ENCODE measurements at regions not wholly inside any gene's neighbourhood (a gene's known extent, or its start where the extent isn't known, plus 50 kb on each side); places are given as distances from the start of the nearest gene placed in this dataset.

- no peak overlapping the region for H3K4me3 ChIP-seq (ENCODE audit: low read depth, low read length, poor library complexity, severe bottlenecking)
- H3K9me2 ChIP-seq (ENCODE audit: insufficient read depth, low read length), result no peaks in the 10 kb centered on the region
- no peaks in the 10 kb centered on the region for H3K36me3 ChIP-seq (ENCODE audit: insufficient read depth, low read length)
- H3K4me1 ChIP-seq (ENCODE audit: insufficient read depth, low read length, poor library complexity, severe bottlenecking), result no peaks in the 10 kb centered on the region
- H4K20me1 ChIP-seq (ENCODE audit: insufficient read depth, low read length), result no peaks in the 10 kb centered on the region
- H2AFZ ChIP-seq (ENCODE audit: low read length), result no peak overlapping the region
- POLR2A ChIA-PET, result no interaction called here
- H3K9me3 ChIP-seq (ENCODE audit: low read length), result no peaks in the 10 kb centered on the region
- no peak for DNase-seq (ENCODE audit: low spot score)
- TF ChIP-seq CTCF (conservative IDR thresholded peaks at IDR 0.05; ENCODE audit: low read length) (no peak), EZH2phosphoT487 (IDR thresholded peaks at IDR 0.05; ENCODE audit: borderline replicate concordance, low read depth, low read length) (no peak)
- no peaks in the 10 kb centered on the region for H3K79me2 ChIP-seq (ENCODE audit: insufficient read depth, low read depth, low read length)
- CTCF ChIA-PET (ENCODE audit: unreplicated experiment), result no interaction called here
- BruUV-seq (replicated peaks), result no TSS peak
- no peak overlapping the region for H3K27ac ChIP-seq (ENCODE audit: low read depth, low read length, poor library complexity, severe bottlenecking)
- intact Hi-C loops (cut with micrococcal nuclease; ENCODE audit: unreplicated experiment), result no loop called here
- no peak overlapping the region for H3K4me2 ChIP-seq (ENCODE audit: low read length)
These were observed 357.8 kb upstream of the PTBP2 start for GRCh38 chr1:96363826-96364225.

GRCh38 chr1:96364576-96364975 lies 357.0 kb upstream of the PTBP2 start:
- H3K9me2 ChIP-seq (ENCODE audit: insufficient read depth, low read length), result no peaks in the 10 kb centered on the region
- H3K9me3 ChIP-seq (ENCODE audit: low read length), result no peaks in the 10 kb centered on the region
- CTCF ChIA-PET (ENCODE audit: unreplicated experiment), result no interaction called here
- H3K4me1 ChIP-seq (ENCODE audit: insufficient read depth, low read length, poor library complexity, severe bottlenecking), result no peaks in the 10 kb centered on the region
- TF ChIP-seq CTCF (conservative IDR thresholded peaks at IDR 0.05; ENCODE audit: low read length), result no peak
- TF ChIP-seq EZH2phosphoT487 (IDR thresholded peaks at IDR 0.05; ENCODE audit: borderline replicate concordance, low read depth, low read length), result no peak
- H3K4me3 ChIP-seq (ENCODE audit: low read depth, low read length, poor library complexity, severe bottlenecking), result no peak overlapping the region
- DNase-seq (ENCODE audit: low spot score), result no peak
- no peaks in the 10 kb centered on the region for H3K79me2 ChIP-seq (ENCODE audit: insufficient read depth, low read depth, low read length)
- intact Hi-C loops (cut with micrococcal nuclease; ENCODE audit: unreplicated experiment), result no loop called here
- H2AFZ ChIP-seq (ENCODE audit: low read length), result no peak overlapping the region
- POLR2A ChIA-PET, result no interaction called here
- H4K20me1 ChIP-seq (ENCODE audit: insufficient read depth, low read length), result no peaks in the 10 kb centered on the region
- no peak overlapping the region for H3K27ac ChIP-seq (ENCODE audit: low read depth, low read length, poor library complexity, severe bottlenecking)
- H3K36me3 ChIP-seq (ENCODE audit: insufficient read depth, low read length), result no peaks in the 10 kb centered on the region
- no peak overlapping the region for H3K4me2 ChIP-seq (ENCODE audit: low read length)
- no TSS peak for BruUV-seq (replicated peaks)

GRCh38 chr1:96365076-96365475 lies 356.5 kb upstream of the PTBP2 start:
- H2AFZ ChIP-seq (ENCODE audit: low read length), result no peak overlapping the region
- TF ChIP-seq CTCF (conservative IDR thresholded peaks at IDR 0.05; ENCODE audit: low read length) (no peak), EZH2phosphoT487 (IDR thresholded peaks at IDR 0.05; ENCODE audit: borderline replicate concordance, low read depth, low read length) (no peak)
- CTCF ChIA-PET (ENCODE audit: unreplicated experiment), result no interaction called here
- POLR2A ChIA-PET, result no interaction called here
- H3K4me1 ChIP-seq (ENCODE audit: insufficient read depth, low read length, poor library complexity, severe bottlenecking), result no peaks in the 10 kb centered on the region
- no peaks in the 10 kb centered on the region for H3K36me3 ChIP-seq (ENCODE audit: insufficient read depth, low read length)
- H3K9me2 ChIP-seq (ENCODE audit: insufficient read depth, low read length), result no peaks in the 10 kb centered on the region
- H3K79me2 ChIP-seq (ENCODE audit: insufficient read depth, low read depth, low read length), result no peaks in the 10 kb centered on the region
- no peak overlapping the region for H3K27ac ChIP-seq (ENCODE audit: low read depth, low read length, poor library complexity, severe bottlenecking)
- no peak overlapping the region for H3K4me2 ChIP-seq (ENCODE audit: low read length)
- H4K20me1 ChIP-seq (ENCODE audit: insufficient read depth, low read length), result no peaks in the 10 kb centered on the region
- H3K9me3 ChIP-seq (ENCODE audit: low read length), result no peaks in the 10 kb centered on the region
- intact Hi-C loops (cut with micrococcal nuclease; ENCODE audit: unreplicated experiment), result no loop called here
- H3K4me3 ChIP-seq (ENCODE audit: low read depth, low read length, poor library complexity, severe bottlenecking), result no peak overlapping the region
- no TSS peak for BruUV-seq (replicated peaks)
- no peak for DNase-seq (ENCODE audit: low spot score)

Data from OCI-LY7 (cell line).